MM.1S (cell line): ENCODE measurements at regions not wholly inside any gene's neighbourhood (a gene's known extent, or its start where the extent isn't known, plus 50 kb on each side); places are given as distances from the start of the nearest gene placed in this dataset.

Source experiments
- DNase-seq: peaks from one replicate; pipeline ENCODE4 v3.0.0-alpha.2; 2015
- H2AFZ ChIP-seq: fragments of 300-600 bp; sonication (generic); 2 replicates; pipeline ENCODE4 v1.6.0; 2016; ENCODE audit warnings: antibody characterized with exemption, low read length
- H3F3A ChIP-seq: fragments of 300-600 bp; sonication (generic); 2 replicates; pipeline ENCODE4 v1.6.1; 2016; ENCODE audit warnings: mild to moderate bottlenecking, antibody characterized with exemption, low read length, moderate library complexity, mixed read lengths; ENCODE audit not compliant: insufficient read depth
- H3K27ac ChIP-seq: fragments of 300-600 bp; sonication (generic); 2 replicates; pipeline ENCODE4 v1.5.1; 2016; ENCODE audit warnings: mild to moderate bottlenecking, low read length
- H3K27me3 ChIP-seq: fragments of 300-600 bp; sonication (generic); replicated peaks from 2 replicates; pipeline ENCODE4 v1.6.0; 2016; ENCODE audit warnings: low read length; ENCODE audit not compliant: insufficient read depth
- H3K36me3 ChIP-seq: fragments of 300-600 bp; sonication (generic); replicated peaks from 2 replicates; pipeline ENCODE4 v1.6.1; 2016; ENCODE audit warnings: mild to moderate bottlenecking, low read length, mixed read lengths; ENCODE audit not compliant: insufficient read depth
- H3K4me1 ChIP-seq: fragments of 300-600 bp; sonication (generic); 2 replicates; pipeline ENCODE4 v1.6.1; 2016; ENCODE audit warnings: low read length, mixed read lengths
- H3K4me2 ChIP-seq: fragments of 300-600 bp; sonication (generic); 2 replicates; pipeline ENCODE4 v1.6.0; 2016; ENCODE audit warnings: low read depth, low read length
- H3K4me3 ChIP-seq: fragments of 300-600 bp; sonication (generic); 2 replicates; pipeline ENCODE4 v1.5.1; 2016; ENCODE audit warnings: low read length, mixed read lengths
- H3K79me2 ChIP-seq: fragments of 300-600 bp; sonication (generic); 2 replicates; pipeline ENCODE4 v1.6.1; 2016; ENCODE audit warnings: mixed run types, low read length, mixed read lengths
- H3K9ac ChIP-seq: fragments of 300-600 bp; sonication (generic); 2 replicates; pipeline ENCODE4 v1.6.1; 2016; ENCODE audit warnings: low read length, mixed read lengths
- H3K9me2 ChIP-seq: fragments of 300-600 bp; sonication (generic); replicated peaks from 2 replicates; pipeline ENCODE4 v1.6.1; 2016; ENCODE audit warnings: mild to moderate bottlenecking, low read length, mixed read lengths; ENCODE audit not compliant: insufficient read depth
- H3K9me3 ChIP-seq: fragments of 300-600 bp; sonication (generic); replicated peaks from 2 replicates; pipeline ENCODE4 v1.6.1; 2016; ENCODE audit warnings: mild to moderate bottlenecking, low read length, mixed read lengths; ENCODE audit not compliant: insufficient read depth
- H4K20me1 ChIP-seq: fragments of 300-600 bp; sonication (generic); 2 replicates; pipeline ENCODE4 v1.6.1; 2016; ENCODE audit warnings: mild to moderate bottlenecking, low read length, moderate library complexity, mixed read lengths; ENCODE audit not compliant: insufficient read depth
- CTCF ChIP-seq: fragments of 300-600 bp; sonication (generic); IDR thresholded peaks from 2 replicates; pipeline ENCODE4 v1.5.1; 2016; ENCODE audit warnings: antibody characterized with exemption, low read length, mixed read lengths
- EZH2 ChIP-seq: fragments of 300-600 bp; sonication (generic); optimal IDR thresholded peaks from 2 replicates; pipeline ENCODE3; 2017; ENCODE audit warnings: low read depth, mild to moderate bottlenecking, antibody characterized with exemption, low read length, mixed read lengths
- EZH2phosphoT487 ChIP-seq: fragments of 300-600 bp; sonication (generic); IDR thresholded peaks from 2 replicates; pipeline ENCODE4 v1.6.1; 2018; ENCODE audit warnings: antibody characterized with exemption, low read length

GRCh38 chr18:32823226-32823625 is 50.4 kb upstream of the KLHL14 start:
- Histone ChIP-seq H3K27ac (no peak overlapping the region), H3F3A (no peaks in the 10 kb centered on the region), H3K27me3 (no peaks in the 10 kb centered on the region), H2AFZ (no peak overlapping the region), H3K4me1 (no peaks in the 10 kb centered on the region), H3K9ac (no peak overlapping the region), H3K79me2 (no peaks in the 10 kb centered on the region), H3K4me3 (no peak overlapping the region), H3K4me2 (no peak overlapping the region), H3K36me3 (no peaks in the 10 kb centered on the region), H3K9me2 (no peaks in the 10 kb centered on the region), H4K20me1 (no peaks in the 10 kb centered on the region), H3K9me3 (no peaks in the 10 kb centered on the region)
- DNase-seq: no peak
- TF ChIP-seq EZH2 (no peak), CTCF (no peak), EZH2phosphoT487 (no peak)
